AG04450 (cell line): ENCODE measurements at regions not wholly inside any gene's neighbourhood (a gene's known extent, or its start where the extent isn't known, plus 50 kb on each side); places are given as distances from the start of the nearest gene placed in this dataset.

Experiments
- CTCF ChIA-PET: fragments of 300-600, 350-600 bp; formaldehyde crosslinking; extraction: SDS; loops from one replicate; lab custom pipeline; 2022; ENCODE audit warnings: antibody characterized with exemption, inconsistent platforms; lab: Charles Lee
- POLR2A ChIA-PET: fragments of 350-600 bp; formaldehyde crosslinking; extraction: SDS; loops from one replicate; lab custom pipeline; 2021; ENCODE audit warnings: antibody characterized with exemption, inconsistent platforms; lab: Yijun Ruan, JAX
- DNase-seq: peaks from one replicate; pipeline ENCODE4 v3.0.0-alpha.2; 2011; ENCODE audit warnings: low read depth, low spot score
- H3K27ac ChIP-seq: one replicate; pipeline ENCODE4 v1.5.1; 2012; ENCODE audit warnings: low read depth, low read length, control low read depth
- H3K27me3 ChIP-seq: one replicate; pipeline ENCODE4 v1.6.0; 2012; ENCODE audit warnings: low read length; ENCODE audit not compliant: control insufficient read depth, insufficient read depth
- H3K4me3 ChIP-seq: 2 replicates; pipeline ENCODE4 v1.5.1; 2011; ENCODE audit warnings: mild to moderate bottlenecking, low read depth, low read length, control low read depth
- H3K9me3 ChIP-seq: 2 replicates; pipeline ENCODE4 v1.5.1; 2012; ENCODE audit warnings: low read length; ENCODE audit not compliant: control insufficient read depth, insufficient read depth
- TF ChIP-seq, protein P1 (sequence below): IDR thresholded peaks from 2 replicates; pipeline ENCODE4 v1.5.1; 2011; ENCODE audit warnings: low read depth, low read length, control low read depth, inconsistent platforms

DNA sequence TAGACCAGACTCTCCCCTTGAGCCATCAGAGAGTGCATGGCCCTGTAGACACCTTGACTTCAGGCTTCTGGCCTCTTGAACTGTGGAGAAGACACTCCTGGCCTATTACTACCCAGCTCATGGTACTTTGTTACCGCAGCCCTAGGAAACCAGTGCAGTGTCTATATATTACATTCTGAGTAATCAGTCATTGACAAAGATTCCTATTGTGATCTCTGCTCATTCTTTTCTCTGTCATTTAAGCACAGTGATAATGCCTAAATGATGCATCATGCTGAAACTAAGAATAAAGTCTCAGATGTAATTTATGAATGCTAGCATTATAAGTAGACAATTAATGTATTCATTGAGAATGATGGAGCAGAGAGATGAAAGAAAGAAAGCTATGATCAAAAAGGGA, 603.5 kb downstream of the SOCS6 start:
- Histone ChIP-seq H3K27me3 (no peaks in the 10 kb centered on the region), H3K4me3 (no peak overlapping the region), H3K27ac (no peak overlapping the region), H3K9me3 (no peaks in the 10 kb centered on the region)
- ChIA-PET POLR2A (no interaction called here), CTCF (no interaction called here)
- TF ChIP-seq, protein P1, sequence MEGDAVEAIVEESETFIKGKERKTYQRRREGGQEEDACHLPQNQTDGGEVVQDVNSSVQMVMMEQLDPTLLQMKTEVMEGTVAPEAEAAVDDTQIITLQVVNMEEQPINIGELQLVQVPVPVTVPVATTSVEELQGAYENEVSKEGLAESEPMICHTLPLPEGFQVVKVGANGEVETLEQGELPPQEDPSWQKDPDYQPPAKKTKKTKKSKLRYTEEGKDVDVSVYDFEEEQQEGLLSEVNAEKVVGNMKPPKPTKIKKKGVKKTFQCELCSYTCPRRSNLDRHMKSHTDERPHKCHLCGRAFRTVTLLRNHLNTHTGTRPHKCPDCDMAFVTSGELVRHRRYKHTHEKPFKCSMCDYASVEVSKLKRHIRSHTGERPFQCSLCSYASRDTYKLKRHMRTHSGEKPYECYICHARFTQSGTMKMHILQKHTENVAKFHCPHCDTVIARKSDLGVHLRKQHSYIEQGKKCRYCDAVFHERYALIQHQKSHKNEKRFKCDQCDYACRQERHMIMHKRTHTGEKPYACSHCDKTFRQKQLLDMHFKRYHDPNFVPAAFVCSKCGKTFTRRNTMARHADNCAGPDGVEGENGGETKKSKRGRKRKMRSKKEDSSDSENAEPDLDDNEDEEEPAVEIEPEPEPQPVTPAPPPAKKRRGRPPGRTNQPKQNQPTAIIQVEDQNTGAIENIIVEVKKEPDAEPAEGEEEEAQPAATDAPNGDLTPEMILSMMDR, result no peak
- DNase-seq, result no peak

DNA sequence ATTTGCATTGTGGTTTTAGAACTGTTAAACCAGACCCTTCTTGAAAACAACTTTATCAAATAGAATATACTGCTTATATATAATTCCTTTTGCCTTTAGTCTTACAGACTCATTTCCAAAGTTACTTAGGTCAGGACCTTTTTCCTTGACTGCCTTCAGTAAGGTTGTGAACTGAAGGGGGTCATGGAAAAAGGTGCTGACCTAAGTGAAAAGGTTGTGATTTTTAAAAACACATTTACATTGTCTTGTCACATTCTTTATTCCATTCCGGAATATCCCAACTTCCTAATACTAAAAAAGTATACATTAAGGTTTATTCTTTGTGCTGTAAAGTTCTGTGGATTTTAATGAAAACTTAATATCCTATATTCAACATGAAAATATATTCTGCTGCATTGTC, 581.4 kb downstream of the SOCS6 start:
- Histone ChIP-seq H3K27ac (no peak overlapping the region), H3K4me3 (no peak overlapping the region), H3K9me3 (no peaks in the 10 kb centered on the region), H3K27me3 (no peaks in the 10 kb centered on the region)
- no peak for DNase-seq
- CTCF ChIA-PET, result no interaction called here
- POLR2A ChIA-PET, result no interaction called here
- TF ChIP-seq, protein P1, result no peak

DNA sequence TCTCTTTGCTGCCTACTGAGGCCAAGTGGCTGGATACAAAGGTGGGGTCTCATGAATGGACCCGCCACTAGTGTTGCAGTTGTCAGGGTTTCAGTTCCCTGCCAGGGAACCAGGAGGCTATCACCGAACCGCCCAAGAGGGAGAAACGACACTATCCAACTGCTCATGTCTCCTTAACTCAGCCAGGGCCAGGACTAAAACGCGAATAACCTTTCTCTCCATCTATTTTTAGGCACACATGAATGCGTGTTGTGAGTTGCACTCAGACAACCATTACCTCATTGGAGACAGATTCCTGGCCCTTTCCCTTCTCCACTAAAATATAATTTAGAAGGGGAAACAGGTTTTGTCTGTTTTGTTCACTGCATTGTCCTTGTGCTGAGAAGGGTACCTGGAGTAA, 559.5 kb downstream of the SOCS6 start:
- TF ChIP-seq, protein P1, result no peak
- CTCF ChIA-PET, result no interaction called here
- Histone ChIP-seq H3K27ac (no peak overlapping the region), H3K27me3 (no peaks in the 10 kb centered on the region), H3K4me3 (no peak overlapping the region), H3K9me3 (no peaks in the 10 kb centered on the region)
- POLR2A ChIA-PET, result no interaction called here
- no peak for DNase-seq

DNA sequence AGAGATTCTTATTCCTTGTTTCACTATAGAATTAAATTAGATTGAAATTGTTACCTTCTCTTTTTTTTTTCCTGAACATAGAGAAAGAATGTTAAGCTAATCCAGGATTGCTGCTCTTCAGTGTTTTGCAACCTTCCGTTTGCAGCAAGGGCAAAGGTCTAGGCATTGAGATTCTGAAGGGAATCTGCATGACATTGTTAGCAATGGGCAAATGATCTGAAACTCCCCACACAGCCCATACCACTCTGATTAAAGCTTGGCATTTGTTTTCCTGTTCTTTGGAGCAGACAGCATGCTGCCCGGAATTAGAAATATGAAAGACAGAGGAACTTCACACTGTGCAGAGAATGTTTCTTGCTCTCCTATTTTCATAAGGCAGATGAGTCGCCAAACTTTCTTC, 551.8 kb downstream of the SOCS6 start:
- Histone ChIP-seq H3K9me3 (no peaks in the 10 kb centered on the region), H3K27me3 (no peaks in the 10 kb centered on the region), H3K4me3 (no peak overlapping the region), H3K27ac (no peak overlapping the region)
- no peak for DNase-seq
- CTCF ChIA-PET, result no interaction called here
- TF ChIP-seq, protein P1, result no peak
- POLR2A ChIA-PET, result no interaction called here

DNA sequence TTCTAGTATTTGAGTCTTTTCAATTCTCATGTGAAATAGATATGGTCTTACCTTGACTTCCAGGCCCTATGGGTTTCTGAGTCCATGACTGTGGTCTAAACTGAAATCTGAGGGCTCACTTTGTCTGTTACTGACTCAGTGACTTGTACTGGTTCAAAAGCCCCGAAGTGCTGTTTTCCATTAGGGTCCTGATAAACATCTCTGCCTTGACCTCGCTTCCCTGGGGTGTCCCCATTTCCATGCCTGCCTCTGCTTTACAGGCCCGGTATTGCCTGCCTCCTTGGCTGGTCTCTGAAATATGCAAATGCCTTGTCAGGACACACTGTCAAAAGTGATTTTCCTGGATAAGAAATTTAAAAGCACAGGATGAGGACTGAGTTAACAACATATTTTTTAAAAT, 538.8 kb downstream of the SOCS6 start:
- H3K27ac ChIP-seq, result no peak overlapping the region
- DNase-seq, result no peak
- TF ChIP-seq, protein P1, result no peak
- no peaks in the 10 kb centered on the region for H3K27me3 ChIP-seq
- ChIA-PET CTCF (no interaction called here), POLR2A (no interaction called here)
- H3K4me3 ChIP-seq, result no peak overlapping the region
- H3K9me3 ChIP-seq, result no peaks in the 10 kb centered on the region
